HepG2 (cell line): ENCODE measurements at regions not wholly inside any gene's neighbourhood (a gene's known extent, or its start where the extent isn't known, plus 50 kb on each side); places are given as distances from the start of the nearest gene placed in this dataset.

Experiments
- ARNT ChIP-seq: fragments of 450-650 bp; IDR thresholded peaks from 2 replicates; pipeline ENCODE4 v1.6.1; 2017
- CTCF ChIP-seq: sonication (generic); formaldehyde crosslinking; IDR thresholded peaks from 2 replicates; pipeline ENCODE4 v1.5.0; 2020; ENCODE audit warnings: mild to moderate bottlenecking, missing genetic modification reagents, moderate library complexity
- LCORL ChIP-seq, 2 experiments: fragments of 450-650 bp in 1 of 2; sonication (generic) in 1 of 2; formaldehyde crosslinking in 1 of 2; IDR thresholded peaks; 2 replicates each; pipeline versions ENCODE4 v1.5.0 to v1.6.1; 2017 to 2020; ENCODE audit warnings: antibody characterized with exemption in 1 of 2, missing genetic modification reagents in 1 of 2
- NFE2L1 ChIP-seq: sonication (generic); formaldehyde crosslinking; IDR thresholded peaks from 2 replicates; pipeline ENCODE4 v1.4.0; 2020; ENCODE audit warnings: missing genetic modification reagents, mild to moderate bottlenecking, borderline replicate concordance
- POGZ ChIP-seq: sonication (generic); formaldehyde crosslinking; IDR thresholded peaks from 2 replicates; pipeline ENCODE4 v1.4.0; 2020; ENCODE audit warnings: mild to moderate bottlenecking, missing genetic modification reagents
- RBFOX2 ChIP-seq: fragments of 200-400 bp; formaldehyde crosslinking; IDR thresholded peaks from 2 replicates; pipeline ENCODE4 v1.6.1; 2017; ENCODE audit warnings: low read depth, mild to moderate bottlenecking, low read length
- RFX5 ChIP-seq: IDR thresholded peaks from 2 replicates; pipeline ENCODE4 v1.6.1; 2011; ENCODE audit warnings: low read depth, low read length, improper control_type of control experiment
- SOX6 ChIP-seq, 2 experiments: fragments of 450-650 bp in 1 of 2; sonication (generic) in 1 of 2; formaldehyde crosslinking in 1 of 2; IDR thresholded peaks; 2 replicates each; pipeline versions ENCODE4 v1.4.0 to v1.6.1; 2017 to 2020; ENCODE audit warnings: antibody characterized with exemption in 1 of 2, mild to moderate bottlenecking in 1 of 2, missing genetic modification reagents in 1 of 2
- TEAD2 ChIP-seq: sonication (generic); formaldehyde crosslinking; IDR thresholded peaks from 2 replicates; pipeline ENCODE4 v1.9.0; 2021; ENCODE audit warnings: missing genetic modification reagents
- ZC3H4 ChIP-seq: sonication (generic); formaldehyde crosslinking; IDR thresholded peaks from 2 replicates; pipeline ENCODE4 v1.4.0; 2020; ENCODE audit warnings: missing genetic modification reagents, borderline replicate concordance
- ZNF274 ChIP-seq: sonication (generic); formaldehyde crosslinking; IDR thresholded peaks from 2 replicates; pipeline ENCODE4 v1.5.1; 2020; ENCODE audit warnings: mild to moderate bottlenecking, missing genetic modification reagents

GRCh38 chr5:103801681-103802080, 239.1 kb upstream of the NUDT12 start:
- TF ChIP-seq TEAD2 (CRISPR knock-in tag), result no peak
- no peak for TF ChIP-seq RBFOX2
- TF ChIP-seq RFX5, result no peak
- no peak for TF ChIP-seq ZC3H4
- no peak for TF ChIP-seq CTCF (CRISPR knock-in tag)
- no peak for TF ChIP-seq ZNF274 (CRISPR knock-in tag)
- TF ChIP-seq LCORL (IDR thresholded peaks at IDR 0.05), result no peak
- TF ChIP-seq LCORL (CRISPR knock-in tag; IDR thresholded peaks at IDR 0.05), result no peak
- no peak for TF ChIP-seq POGZ (CRISPR knock-in tag)
- no peak for TF ChIP-seq SOX6 (IDR thresholded peaks at IDR 0.05)
- no peak for TF ChIP-seq SOX6 (CRISPR knock-in tag; IDR thresholded peaks at IDR 0.05)
- no peak for TF ChIP-seq ARNT
- no peak for TF ChIP-seq NFE2L1 (CRISPR knock-in tag)
